Activated CD4-positive, alpha-beta T cell treated with anti-CD3 and anti-CD28 coated beads for 48 hours (primary cell): ENCODE measurements at regions not wholly inside any gene's neighbourhood (a gene's known extent, or its start where the extent isn't known, plus 50 kb on each side); places are given as distances from the start of the nearest gene placed in this dataset.

Source experiments
- DNase-seq: peaks from one replicate; pipeline ENCODE4 v3.0.0-alpha.2; 2020

- DNase-seq, result no peak
Measured at GRCh38 chr20:20877079-20877478, 164.6 kb upstream of the RALGAPA2 start.

GRCh38 chr20:20875716-20876115 is 163.3 kb upstream of the RALGAPA2 start:
- no peak for DNase-seq

DNA sequence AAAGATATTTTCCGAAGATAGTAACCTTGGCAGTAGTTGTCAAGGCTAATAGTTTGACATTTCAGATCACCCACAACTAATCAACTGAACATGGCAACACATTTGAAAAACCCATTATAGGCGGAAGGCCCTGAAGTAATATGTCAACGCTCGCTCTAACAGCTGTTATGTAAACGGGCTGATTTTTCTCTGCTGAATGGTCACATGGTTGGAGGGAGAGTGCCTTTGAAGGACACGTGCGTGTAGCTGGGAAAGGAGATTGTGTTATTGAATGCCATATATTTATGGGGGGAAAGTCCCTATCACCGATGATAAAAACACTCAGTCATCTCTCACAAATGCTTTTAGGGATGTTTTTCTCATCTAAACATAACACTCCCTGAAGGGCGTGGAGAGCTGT is 160.0 kb upstream of the RALGAPA2 start:
- DNase-seq, result no peak

DNA sequence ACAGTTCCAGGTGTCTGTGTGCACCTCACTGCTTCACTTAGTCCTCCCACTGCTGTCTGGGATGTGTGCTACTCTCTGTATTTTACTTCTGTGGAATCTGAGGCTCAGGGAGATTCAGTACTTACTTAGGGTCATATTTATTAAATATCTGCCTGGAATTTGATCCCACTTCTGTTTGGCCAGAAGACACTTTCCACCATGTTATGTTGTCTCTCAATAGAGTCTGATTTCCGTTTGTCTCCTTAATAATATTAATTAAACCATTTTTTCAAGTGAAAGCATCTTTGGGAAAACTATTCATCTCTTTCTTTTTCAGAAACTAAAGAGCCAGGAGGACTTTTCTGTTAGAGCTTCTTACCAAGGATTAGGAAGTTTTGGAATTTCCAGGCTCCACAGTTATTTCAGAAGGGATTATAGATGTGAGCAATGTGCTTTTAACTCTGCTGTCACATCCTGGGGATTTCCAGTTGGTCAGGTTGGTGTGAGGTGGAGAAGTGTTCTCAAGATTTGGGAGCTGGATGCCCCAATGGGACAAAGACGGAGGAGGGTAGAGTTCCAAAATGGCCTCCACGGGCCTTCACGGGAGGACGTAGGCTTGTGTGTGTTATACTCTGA is 156.8 kb upstream of the RALGAPA2 start:
- no peak for DNase-seq

- DNase-seq, result no peak
Measured at GRCh38 chr20:20864351-20865096, 152.1 kb upstream of the RALGAPA2 start.

- peak; percentile 96 for DNase-seq
Measured at GRCh38 chr20:20860078-20860806, 147.8 kb upstream of the RALGAPA2 start.

DNA sequence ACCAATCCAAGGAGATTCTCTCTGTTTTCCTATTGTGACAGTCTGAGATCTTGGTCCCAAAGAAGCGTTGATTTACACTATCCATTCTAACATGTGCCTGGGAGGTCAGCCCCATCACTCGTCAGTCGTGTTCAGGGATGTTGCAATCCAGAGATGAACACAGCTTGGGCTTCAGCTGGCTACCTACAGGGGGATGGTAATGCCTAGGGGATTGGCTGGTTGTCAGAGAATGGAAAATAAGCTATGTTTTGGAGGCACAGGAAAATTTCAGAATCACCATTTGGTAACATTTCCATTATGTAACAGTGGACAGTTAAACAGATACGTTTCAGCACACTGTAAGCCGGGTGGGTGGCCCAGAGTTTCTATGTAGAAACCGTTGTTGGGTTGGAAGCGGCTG is 147.1 kb upstream of the RALGAPA2 start:
- no peak for DNase-seq

- DNase-seq, result no peak
Measured at GRCh38 chr20:20856956-20857355, 144.5 kb upstream of the RALGAPA2 start.

DNA sequence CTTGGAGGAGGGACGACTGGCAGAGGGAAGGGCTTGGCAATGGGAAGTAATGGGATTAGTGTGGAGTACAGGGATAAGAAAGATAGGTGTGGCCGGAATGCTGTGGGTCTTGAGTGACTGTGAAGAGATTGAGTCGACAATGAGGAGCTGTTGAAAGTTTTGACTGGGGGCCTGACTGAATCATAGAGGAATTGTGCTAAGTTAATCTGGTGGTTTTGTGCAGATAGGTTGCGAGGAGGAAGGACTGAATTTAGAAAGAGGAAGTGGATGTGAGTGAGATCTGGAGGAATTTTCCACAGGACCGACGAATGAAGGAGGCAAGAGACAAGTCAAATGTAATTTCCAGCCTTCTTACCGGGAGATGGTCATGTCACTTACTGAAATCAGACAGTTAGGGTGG is 143.9 kb upstream of the RALGAPA2 start:
- DNase-seq, result no peak

- no peak for DNase-seq
Measured at GRCh38 chr20:20851385-20851784, 138.9 kb upstream of the RALGAPA2 start.

GRCh38 chr20:20850407-20850806 is 138.0 kb upstream of the RALGAPA2 start:
- no peak for DNase-seq

DNA sequence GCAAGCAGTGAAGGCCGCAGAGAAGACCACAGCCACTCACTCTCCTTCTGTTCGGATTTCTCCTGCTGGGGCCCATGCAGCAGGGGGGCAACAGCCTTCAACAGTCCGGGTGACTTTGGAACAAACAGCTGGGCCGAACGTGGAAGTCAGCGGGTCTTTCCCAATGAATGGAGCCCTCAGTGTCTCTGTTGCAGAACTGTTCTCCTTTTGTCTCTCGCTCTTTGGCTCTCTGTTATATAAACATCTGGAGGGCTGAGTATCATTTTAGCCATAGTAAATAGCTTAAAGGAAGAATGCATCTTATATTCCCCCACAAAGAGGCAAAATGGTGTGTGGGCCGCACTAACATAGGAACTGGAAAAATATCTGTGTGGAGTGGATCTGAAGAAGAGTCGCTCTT is 136.7 kb upstream of the RALGAPA2 start:
- no peak for DNase-seq

- no peak for DNase-seq
Measured at GRCh38 chr20:20847814-20848213, 135.4 kb upstream of the RALGAPA2 start.

DNA sequence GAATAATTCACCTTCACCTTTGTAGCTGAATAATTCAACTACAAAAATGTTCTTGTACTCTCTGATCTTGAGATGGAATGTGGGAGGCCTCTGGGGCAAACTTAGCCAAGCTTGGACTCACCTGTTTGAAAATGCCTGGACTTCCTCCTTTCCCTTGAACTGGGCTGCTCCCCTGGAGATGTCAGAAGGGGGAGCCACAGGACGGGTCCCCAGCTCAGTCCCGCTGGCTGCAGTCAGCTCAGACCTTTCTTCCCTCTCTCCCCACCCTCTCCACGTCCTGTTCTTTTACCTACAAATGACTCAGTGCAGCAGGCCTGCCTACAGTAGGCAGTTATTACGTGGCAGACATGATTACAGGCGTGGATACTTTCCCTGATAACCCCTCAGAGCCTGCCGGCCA is 131.5 kb upstream of the RALGAPA2 start:
- no peak for DNase-seq

GRCh38 chr20:20839771-20840170 is 127.3 kb upstream of the RALGAPA2 start:
- DNase-seq, result no peak

- DNase-seq, result peak; percentile 69
Measured at GRCh38 chr20:20837574-20838021, 125.2 kb upstream of the RALGAPA2 start.

DNA sequence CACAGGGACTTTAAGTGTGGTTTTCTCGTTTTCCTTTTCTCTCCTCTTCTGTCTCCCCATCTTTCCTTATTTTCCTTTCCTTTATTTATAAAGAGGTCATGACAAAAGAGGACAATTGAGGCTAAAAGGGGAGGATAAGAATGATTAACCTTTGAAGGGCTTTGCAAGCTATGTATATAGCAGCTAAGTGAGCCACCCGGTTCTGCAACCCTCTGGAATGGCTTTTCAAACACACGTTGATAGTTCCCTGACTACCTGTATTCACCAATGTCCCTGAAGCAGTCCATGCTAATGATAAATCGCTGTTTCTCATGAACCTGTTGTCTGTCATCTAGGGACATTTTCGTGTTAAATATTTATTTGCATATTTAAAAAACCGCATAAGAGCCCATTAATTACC is 124.4 kb upstream of the RALGAPA2 start:
- no peak for DNase-seq

- no peak for DNase-seq
Measured at GRCh38 chr20:20835897-20836296, 123.5 kb upstream of the RALGAPA2 start.

GRCh38 chr20:20834008-20834407 is 121.6 kb upstream of the RALGAPA2 start:
- no peak for DNase-seq

- no peak for DNase-seq
Measured at GRCh38 chr20:20832715-20833114, 120.3 kb upstream of the RALGAPA2 start.

DNA sequence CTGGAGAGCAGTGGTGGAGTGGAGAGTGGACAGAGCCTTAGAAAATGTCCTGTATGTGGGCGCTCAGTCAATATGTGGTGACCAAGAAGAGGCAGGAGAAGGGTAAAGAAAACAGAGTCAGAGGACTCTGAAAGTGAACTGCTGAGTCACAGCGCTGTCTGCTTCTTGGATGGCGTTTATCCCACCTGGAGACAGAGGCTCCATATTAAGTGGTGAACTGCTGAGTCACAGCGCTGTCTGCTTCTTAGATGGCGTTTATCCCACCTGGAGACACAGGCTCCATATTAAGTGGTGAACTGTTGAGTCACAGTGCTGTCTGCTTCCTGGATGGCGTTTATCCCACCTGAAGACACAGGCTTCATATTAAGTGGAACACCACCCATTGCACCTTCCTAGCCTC is 119.3 kb upstream of the RALGAPA2 start:
- no peak for DNase-seq

GRCh38 chr20:20829681-20830080 is 117.2 kb upstream of the RALGAPA2 start:
- DNase-seq, result no peak

DNA sequence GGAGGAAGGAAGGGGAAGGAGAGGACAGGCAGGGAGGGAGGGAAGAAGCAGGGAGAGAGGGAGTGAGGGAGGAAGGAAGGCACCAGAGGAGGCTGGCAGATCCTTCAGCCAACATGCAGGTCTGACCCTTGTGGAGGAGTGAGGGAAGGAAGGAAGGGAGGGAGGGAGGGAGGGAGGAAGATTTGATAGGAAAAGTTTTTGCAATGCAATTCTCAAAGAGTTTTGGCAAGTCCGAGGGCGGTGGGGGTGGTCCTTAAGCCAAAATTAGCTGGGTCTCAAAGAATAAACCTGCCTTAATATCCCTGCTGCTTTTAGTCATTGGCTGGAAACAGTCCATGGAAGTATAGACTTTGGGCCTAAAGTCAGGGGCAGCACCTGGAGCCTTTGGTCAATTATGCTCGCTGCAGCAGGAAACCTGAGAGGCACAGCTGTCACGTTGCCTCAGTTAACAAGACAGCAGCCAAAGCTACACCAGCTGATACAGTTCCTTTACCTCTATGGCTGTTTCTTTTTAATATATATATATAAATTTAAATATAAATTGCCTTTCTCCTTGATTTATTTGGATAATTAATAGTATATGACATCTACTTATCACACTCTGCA is 115.7 kb upstream of the RALGAPA2 start:
- DNase-seq, result no peak
